Stimulated activated effector memory CD8-positive, alpha-beta T cell treated with anti-CD3 and anti-CD28 coated beads, Interleukin-12 subunit alpha, Interleukin-12 subunit beta, amount 100 ng/mL, for 72 hours (primary cell): ENCODE measurements at regions not wholly inside any gene's neighbourhood (a gene's known extent, or its start where the extent isn't known, plus 50 kb on each side); places are given as distances from the start of the nearest gene placed in this dataset.
A peak's percentile ranks its signal among the peaks of the same experiment; 100 is the strongest.
"Not testable (repeated sequence)": the region's sequence is repeated elsewhere in the genome, so short reads cannot be mapped to it uniquely, and the experiment has no call there.

ENCODE experiments used
- ATAC-seq: fragments of 150-1000 bp; cut with Tn5 transposase; 2 replicates; pipeline ENCODE4 v1.10.0; 2021
- DNase-seq, 2 donors: peaks; one replicate each; pipeline ENCODE4 v3.0.0; 2021 to 2022; ENCODE audit warnings: low spot score in 2 of 2
- H3K27ac Mint-ChIP-seq: one replicate; pipeline ENCODE4 v1.8.0; 2022; ENCODE audit warnings: mild to moderate bottlenecking, mixed read lengths
- H3K36me3 Mint-ChIP-seq: one replicate; pipeline ENCODE4 v1.8.0; 2022; ENCODE audit warnings: mild to moderate bottlenecking, mixed read lengths
- H3K4me1 Mint-ChIP-seq: one replicate; pipeline ENCODE4 v1.8.0; 2022; ENCODE audit warnings: mixed read lengths
- H3K4me3 Mint-ChIP-seq: one replicate; pipeline ENCODE4 v1.8.0; 2022; ENCODE audit warnings: mild to moderate bottlenecking, mixed read lengths
- H3K9me3 Mint-ChIP-seq: one replicate; pipeline ENCODE4 v1.8.0; 2022; ENCODE audit warnings: mixed read lengths

- H3K27ac Mint-ChIP-seq = no peak overlapping the region
- ATAC-seq (peak; percentile 26), DNase-seq (no peak)
- no peak overlapping the region for H3K4me3 Mint-ChIP-seq
- H3K36me3 Mint-ChIP-seq = no peaks in the 10 kb centered on the region
- H3K4me1 Mint-ChIP-seq = no peaks in the 10 kb centered on the region
- peaks cover 4% of the 10 kb centered on the region for H3K9me3 Mint-ChIP-seq
Measured at GRCh38 chr18:66440433-66440832, 163.5 kb downstream of the CDH19 start.

GRCh38 chr18:66439670-66440069 lies 164.2 kb downstream of the CDH19 start:
- DNase-seq (no peak), ATAC-seq (no peak)
- no peaks in the 10 kb centered on the region for H3K4me1 Mint-ChIP-seq
- no peak overlapping the region for H3K27ac Mint-ChIP-seq
- H3K4me3 Mint-ChIP-seq = no peak overlapping the region
- H3K36me3 Mint-ChIP-seq = no peaks in the 10 kb centered on the region
- peaks cover 4% of the 10 kb centered on the region for H3K9me3 Mint-ChIP-seq

- H3K27ac Mint-ChIP-seq = no peak overlapping the region
- H3K4me3 Mint-ChIP-seq = no peak overlapping the region
- H3K9me3 Mint-ChIP-seq = peaks cover 4% of the 10 kb centered on the region
- no peaks in the 10 kb centered on the region for H3K36me3 Mint-ChIP-seq
- H3K4me1 Mint-ChIP-seq = no peaks in the 10 kb centered on the region
- DNase-seq = no peak
- ATAC-seq = no peak
Measured at GRCh38 chr18:66438711-66439536, 165.0 kb downstream of the CDH19 start.

GRCh38 chr18:66432636-66433035 lies 171.3 kb downstream of the CDH19 start:
- no peak for DNase-seq
- Mint-ChIP-seq H3K27ac (no peak overlapping the region), H3K9me3 (peaks cover 6% of the 10 kb centered on the region), H3K4me1 (no peaks in the 10 kb centered on the region), H3K4me3 (no peak overlapping the region), H3K36me3 (no peaks in the 10 kb centered on the region)
- ATAC-seq = no peak

GRCh38 chr18:66428795-66429194 lies 175.1 kb downstream of the CDH19 start:
- Mint-ChIP-seq H3K4me3 (no peak overlapping the region), H3K36me3 (no peaks in the 10 kb centered on the region), H3K27ac (no peak overlapping the region), H3K4me1 (no peaks in the 10 kb centered on the region), H3K9me3 (peaks cover 7% of the 10 kb centered on the region)
- ATAC-seq = no peak
- DNase-seq = no peak

GRCh38 chr18:66419400-66419799 lies 184.5 kb downstream of the CDH19 start:
- peaks cover 3% of the 10 kb centered on the region for H3K9me3 Mint-ChIP-seq
- H3K27ac Mint-ChIP-seq = no peak overlapping the region
- no peak overlapping the region for H3K4me3 Mint-ChIP-seq
- H3K36me3 Mint-ChIP-seq = no peaks in the 10 kb centered on the region
- H3K4me1 Mint-ChIP-seq = no peaks in the 10 kb centered on the region
- DNase-seq = no peak
- ATAC-seq = no peak

- H3K27ac Mint-ChIP-seq = no peak overlapping the region
- H3K4me3 Mint-ChIP-seq = no peak overlapping the region
- H3K36me3 Mint-ChIP-seq = no peaks in the 10 kb centered on the region
- DNase-seq (no peak), ATAC-seq (no peak)
- H3K4me1 Mint-ChIP-seq = no peaks in the 10 kb centered on the region
- peaks cover 6% of the 10 kb centered on the region for H3K9me3 Mint-ChIP-seq
Measured at GRCh38 chr18:66410692-66411091, 193.2 kb downstream of the CDH19 start.

- no peak for ATAC-seq
Measured at GRCh38 chr18:66395671-66396218, 208.1 kb downstream of the CDH19 start.

GRCh38 chr18:66393463-66393862 lies 210.4 kb downstream of the CDH19 start:
- no peaks in the 10 kb centered on the region for H3K4me1 Mint-ChIP-seq
- no peak overlapping the region for H3K4me3 Mint-ChIP-seq
- peaks cover 19% of the 10 kb centered on the region for H3K9me3 Mint-ChIP-seq

More at GRCh38 chr18:66395671-66396218, 208.1 kb downstream of the CDH19 start:
- Mint-ChIP-seq H3K9me3 (peaks cover 12% of the 10 kb centered on the region), H3K4me1 (no peaks in the 10 kb centered on the region), H3K27ac (no peak overlapping the region), H3K36me3 (no peaks in the 10 kb centered on the region), H3K4me3 (no peak overlapping the region)
- DNase-seq = no peak

GRCh38 chr18:66377291-66377690 lies 226.6 kb downstream of the CDH19 start:
- Mint-ChIP-seq H3K9me3 (peaks cover 3% of the 10 kb centered on the region), H3K36me3 (no peaks in the 10 kb centered on the region), H3K4me3 (no peak overlapping the region), H3K4me1 (no peaks in the 10 kb centered on the region), H3K27ac (no peak overlapping the region)
- DNase-seq (no peak), ATAC-seq (no peak)

More at GRCh38 chr18:66393463-66393862, 210.4 kb downstream of the CDH19 start:
- DNase-seq (no peak), ATAC-seq (no peak)
- H3K36me3 Mint-ChIP-seq = no peaks in the 10 kb centered on the region
- H3K27ac Mint-ChIP-seq = no peak overlapping the region

- ATAC-seq, H3K27ac Mint-ChIP-seq, DNase-seq, H3K4me1 Mint-ChIP-seq, H3K4me3 Mint-ChIP-seq, H3K9me3 Mint-ChIP-seq, H3K36me3 Mint-ChIP-seq: not testable (repeated sequence)
Measured at GRCh38 chr18:66375391-66375790, 228.5 kb downstream of the CDH19 start.

- Mint-ChIP-seq H3K4me1 (no peaks in the 10 kb centered on the region), H3K36me3 (no peaks in the 10 kb centered on the region), H3K9me3 (peaks cover 7% of the 10 kb centered on the region), H3K27ac (no peak overlapping the region), H3K4me3 (no peak overlapping the region)
- ATAC-seq (no peak), DNase-seq (no peak)
Measured at GRCh38 chr18:66346833-66347588, 256.9 kb downstream of the CDH19 start.

GRCh38 chr18:66344227-66344626 lies 259.7 kb downstream of the CDH19 start:
- DNase-seq (no peak), ATAC-seq (no peak)
- H3K4me3 Mint-ChIP-seq = no peak overlapping the region
- no peak overlapping the region for H3K27ac Mint-ChIP-seq
- H3K4me1 Mint-ChIP-seq = no peaks in the 10 kb centered on the region
- H3K9me3 Mint-ChIP-seq = peaks cover 11% of the 10 kb centered on the region
- no peaks in the 10 kb centered on the region for H3K36me3 Mint-ChIP-seq

GRCh38 chr18:66342577-66342976 lies 261.3 kb downstream of the CDH19 start:
- no peak overlapping the region for H3K4me3 Mint-ChIP-seq
- DNase-seq (no peak), ATAC-seq (no peak)
- peaks cover 14% of the 10 kb centered on the region for H3K9me3 Mint-ChIP-seq
- H3K36me3 Mint-ChIP-seq = no peaks in the 10 kb centered on the region
- no peak overlapping the region for H3K27ac Mint-ChIP-seq
- H3K4me1 Mint-ChIP-seq = no peaks in the 10 kb centered on the region

- no peak overlapping the region for H3K27ac Mint-ChIP-seq
- H3K4me1 Mint-ChIP-seq = no peaks in the 10 kb centered on the region
- no peaks in the 10 kb centered on the region for H3K36me3 Mint-ChIP-seq
- peaks cover 12% of the 10 kb centered on the region for H3K9me3 Mint-ChIP-seq
- ATAC-seq = no peak
- H3K4me3 Mint-ChIP-seq = no peak overlapping the region
- DNase-seq = no peak
Measured at GRCh38 chr18:66334534-66334933, 269.4 kb downstream of the CDH19 start.

- Mint-ChIP-seq H3K27ac (no peak overlapping the region), H3K4me3 (no peak overlapping the region), H3K9me3 (peaks cover 8% of the 10 kb centered on the region), H3K36me3 (no peaks in the 10 kb centered on the region), H3K4me1 (no peaks in the 10 kb centered on the region)
- ATAC-seq (no peak), DNase-seq (no peak)
Measured at GRCh38 chr18:66329716-66330115, 274.2 kb downstream of the CDH19 start.
